HCT116 (cell line): ENCODE measurements at regions not wholly inside any gene's neighbourhood (a gene's known extent, or its start where the extent isn't known, plus 50 kb on each side); places are given as distances from the start of the nearest gene placed in this dataset.

ENCODE experiments used
- ATAC-seq: fragments of 200-7000 bp; cut with Tn5 transposase; 2 replicates; pipeline ENCODE4 v1.9.1; 2020; ENCODE audit warnings: mild to moderate bottlenecking, moderate library complexity
- BruUV-seq: library from RNA; stranded (reverse); fragments of 400-500 nt; replicated peaks from 2 replicates; lab custom pipeline; 2021; lab: Mats Ljungman, UMichigan
- CTCF ChIA-PET: fragments of 300-600 bp; sonication (Branson Sonifier 250); formaldehyde crosslinking; loops from one replicate; lab custom pipeline; 2021; ENCODE audit warnings: antibody characterized with exemption; lab: Charles Lee
- POLR2A ChIA-PET: fragments of 300-600, 350-600 bp; sonication (Branson Sonifier 250); formaldehyde crosslinking; loops from one replicate; lab custom pipeline; 2021; ENCODE audit warnings: antibody characterized with exemption; lab: Charles Lee
- RAD21 ChIA-PET, 2 experiments: fragments of 300-600 bp; sonication (Branson Sonifier 250); formaldehyde crosslinking; loops; one replicate each; lab custom pipeline; 2023; ENCODE audit warnings: low total read pairs in 2 of 2; ENCODE audit not compliant: uncharacterized antibody in 2 of 2, unreplicated experiment in 2 of 2, low non-redundant PET in 1 of 2; lab: Charles Lee
- DNase-seq: peaks from one replicate; pipeline ENCODE4 v3.0.0-alpha.2; 2010; ENCODE audit warnings: low read depth, low spot score
- H2AFZ ChIP-seq: fragments of 200-600 bp; shearing (Covaris generic), sonication (generic); 2 replicates; pipeline ENCODE4 v1.6.1; 2017; ENCODE audit warnings: low read depth, mixed run types, mixed read lengths, antibody characterized with exemption, low read length; ENCODE audit not compliant: poor library complexity, severe bottlenecking
- H3K27ac ChIP-seq: 2 replicates; pipeline ENCODE4 v1.5.1; 2012; ENCODE audit warnings: low read depth, low read length
- H3K27me3 ChIP-seq: fragments of 200-600 bp; sonication (generic); 2 replicates; pipeline ENCODE4 v1.6.1; 2016; ENCODE audit warnings: mixed run types, low read length, mixed read lengths; ENCODE audit not compliant: insufficient read depth
- H3K36me3 ChIP-seq, 2 experiments: fragments of 200-500 bp in 1 of 2; fragments of 200-600 bp in 1 of 2; sonication (Bioruptor generic) in 1 of 2; sonication (generic) in 1 of 2; 2 replicates each; pipeline versions ENCODE4 v1.5.1 to v1.6.1; 2014 to 2016; ENCODE audit warnings: low read length in 2 of 2, inconsistent platforms in 1 of 2, mixed read lengths in 1 of 2, mixed run types in 1 of 2; ENCODE audit not compliant: insufficient read depth in 2 of 2, control insufficient read depth in 1 of 2
- H3K4me1 ChIP-seq, 2 experiments: fragments of 200-600 bp in 1 of 2; sonication (generic) in 1 of 2; 2 replicates each; pipeline versions ENCODE4 v1.5.1 to v1.6.1; 2012 to 2017; ENCODE audit warnings: low read length in 2 of 2, inconsistent platforms in 1 of 2, mild to moderate bottlenecking in 1 of 2, mixed read lengths in 1 of 2, mixed run types in 1 of 2, moderate library complexity in 1 of 2; ENCODE audit not compliant: insufficient read depth in 2 of 2, control insufficient read depth in 1 of 2
- H3K4me2 ChIP-seq: fragments of 200-600 bp; sonication (generic); 2 replicates; pipeline ENCODE4 v1.6.1; 2017; ENCODE audit warnings: mixed run types, low read length, mixed read lengths
- H3K4me3 ChIP-seq, 2 experiments: fragments of 200-600 bp in 1 of 2; sonication (generic) in 1 of 2; replicated peaks in 1 of 2; 2 replicates each; pipeline ENCODE4 v1.5.1; 2011 to 2016; ENCODE audit warnings: low read length in 2 of 2, control low read depth in 1 of 2, low read depth in 1 of 2, mild to moderate bottlenecking in 1 of 2, mixed read lengths in 1 of 2, mixed run types in 1 of 2
- H3K79me2 ChIP-seq: fragments of 200-600 bp; sonication (generic); 2 replicates; pipeline ENCODE4 v1.6.1; 2017; ENCODE audit warnings: mild to moderate bottlenecking, mixed run types, low read length, moderate library complexity, mixed read lengths; ENCODE audit not compliant: insufficient read depth
- H3K9ac ChIP-seq: fragments of 200-600 bp; sonication (generic); 2 replicates; pipeline ENCODE4 v1.6.1; 2016; ENCODE audit warnings: low read length, mixed read lengths
- H3K9me2 ChIP-seq: fragments of 200-600 bp; sonication (generic), shearing (Covaris generic); 2 replicates; pipeline ENCODE4 v1.6.1; 2017; ENCODE audit warnings: mixed run types, mild to moderate bottlenecking, moderate library complexity; ENCODE audit not compliant: insufficient read depth
- H3K9me3 ChIP-seq, 2 experiments: fragments of 200-500 bp in 1 of 2; fragments of 200-600 bp in 1 of 2; sonication (Bioruptor generic) in 1 of 2; sonication (generic) in 1 of 2; 2 replicates each; pipeline ENCODE4 v1.6.1; 2014 to 2017; ENCODE audit warnings: low read length in 2 of 2, mixed read lengths in 2 of 2, inconsistent platforms in 1 of 2, low read depth in 1 of 2, mild to moderate bottlenecking in 1 of 2, mixed run types in 1 of 2, moderate library complexity in 1 of 2; ENCODE audit not compliant: control insufficient read depth in 1 of 2, insufficient read depth in 1 of 2
- H4K20me1 ChIP-seq: fragments of 200-600 bp; sonication (generic), shearing (Covaris generic); 2 replicates; pipeline ENCODE4 v1.6.1; 2017; ENCODE audit warnings: mixed run types, mild to moderate bottlenecking, moderate library complexity; ENCODE audit not compliant: insufficient read depth
- CEBPB ChIP-seq: IDR thresholded peaks from 2 replicates; pipeline ENCODE4 v1.6.1; 2012; ENCODE audit warnings: low read depth
- EZH2 ChIP-seq: fragments of 200-600 bp; sonication (generic); IDR thresholded peaks from 2 replicates; pipeline ENCODE4 v1.6.1; 2017; ENCODE audit warnings: antibody characterized with exemption, mixed run types
- EZH2phosphoT487 ChIP-seq: fragments of 200-600 bp; IDR thresholded peaks from 2 replicates; pipeline ENCODE4 v1.6.1; 2018; ENCODE audit warnings: antibody characterized with exemption, borderline replicate concordance
- FOSL1 ChIP-seq: IDR thresholded peaks from 2 replicates; pipeline ENCODE4 v1.6.1; 2012; ENCODE audit warnings: low read depth
- JUND ChIP-seq: IDR thresholded peaks from 2 replicates; pipeline ENCODE4 v1.6.1; 2012
- SP1 ChIP-seq: IDR thresholded peaks from 2 replicates; pipeline ENCODE4 v1.6.1; 2012; ENCODE audit warnings: low read depth
- SRF ChIP-seq: IDR thresholded peaks from 2 replicates; pipeline ENCODE4 v1.6.1; 2012; ENCODE audit warnings: low read depth
- ZFX ChIP-seq: fragments of 450-650 bp; IDR thresholded peaks from 2 replicates; pipeline ENCODE4 v1.6.1; 2017
- intact Hi-C: fragments of 100-400 bp; cut with micrococcal nuclease; formaldehyde crosslinking; loops from 2 replicates; pipeline ENCODE4 v1.10.0; 2022
- TF ChIP-seq, protein P1 (sequence below): IDR thresholded peaks from 2 replicates; pipeline ENCODE4 v1.6.1; 2012; ENCODE audit warnings: low read depth

DNA sequence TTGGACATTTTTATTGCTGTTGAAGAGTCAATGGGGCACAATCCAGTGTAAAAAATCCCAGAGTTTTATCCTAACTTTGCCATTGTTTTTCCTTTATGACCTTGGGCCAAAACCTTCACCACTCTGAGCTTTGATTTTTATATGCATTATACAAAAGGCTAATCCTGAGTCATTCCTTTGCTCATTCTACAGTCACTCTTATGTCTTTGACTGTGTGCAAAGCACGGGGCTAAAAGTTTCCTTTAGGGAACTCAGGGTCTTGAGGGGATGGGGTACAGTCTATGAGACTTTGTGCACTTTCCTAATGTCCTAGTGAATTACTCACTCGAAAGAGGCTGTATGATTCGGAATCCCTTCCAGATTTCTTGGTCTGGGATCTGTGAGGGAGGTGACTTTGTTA, 543.2 kb upstream of the CAMK1G start:
- H3K27me3 ChIP-seq = no peaks in the 10 kb centered on the region
- no peaks in the 10 kb centered on the region for H3K9me3 ChIP-seq
- no peaks in the 10 kb centered on the region for H3K9me2 ChIP-seq
- DNase-seq = no peak
- no TSS peak for BruUV-seq
- no peaks in the 10 kb centered on the region for H3K36me3 ChIP-seq
- H4K20me1 ChIP-seq = no peaks in the 10 kb centered on the region
- no peak overlapping the region for H3K9ac ChIP-seq
- intact Hi-C loops = no loop called here
- H3K4me2 ChIP-seq = no peak overlapping the region
- H3K4me1 ChIP-seq = peaks cover 0 to 22% of the 10 kb centered on the region in 2 experiments; a peak in 2 of 4 replicates
- CTCF ChIA-PET = no interaction called here
- no peak overlapping the region for H2AFZ ChIP-seq
- RAD21 ChIA-PET = no interaction called here
- no peak for ATAC-seq
- H3K27ac ChIP-seq = no peak overlapping the region
- POLR2A ChIA-PET = interaction anchor here (0.7 to 1.6 kb wide), 2 partner anchors 8 to 1120 kb away, joined by 3 to 7 read pairs; no protein-coding TSS in a partner anchor
- no peak overlapping the region for H3K4me3 ChIP-seq
- TF ChIP-seq SRF (no peak), FOSL1 (0 out of 2 replicates have a peak, but pooled peaks have one; percentile 11), JUND (no peak), SP1 (no peak), EZH2phosphoT487 (no peak), ZFX (no peak), EZH2 (no peak)
- TF ChIP-seq, protein P1, sequence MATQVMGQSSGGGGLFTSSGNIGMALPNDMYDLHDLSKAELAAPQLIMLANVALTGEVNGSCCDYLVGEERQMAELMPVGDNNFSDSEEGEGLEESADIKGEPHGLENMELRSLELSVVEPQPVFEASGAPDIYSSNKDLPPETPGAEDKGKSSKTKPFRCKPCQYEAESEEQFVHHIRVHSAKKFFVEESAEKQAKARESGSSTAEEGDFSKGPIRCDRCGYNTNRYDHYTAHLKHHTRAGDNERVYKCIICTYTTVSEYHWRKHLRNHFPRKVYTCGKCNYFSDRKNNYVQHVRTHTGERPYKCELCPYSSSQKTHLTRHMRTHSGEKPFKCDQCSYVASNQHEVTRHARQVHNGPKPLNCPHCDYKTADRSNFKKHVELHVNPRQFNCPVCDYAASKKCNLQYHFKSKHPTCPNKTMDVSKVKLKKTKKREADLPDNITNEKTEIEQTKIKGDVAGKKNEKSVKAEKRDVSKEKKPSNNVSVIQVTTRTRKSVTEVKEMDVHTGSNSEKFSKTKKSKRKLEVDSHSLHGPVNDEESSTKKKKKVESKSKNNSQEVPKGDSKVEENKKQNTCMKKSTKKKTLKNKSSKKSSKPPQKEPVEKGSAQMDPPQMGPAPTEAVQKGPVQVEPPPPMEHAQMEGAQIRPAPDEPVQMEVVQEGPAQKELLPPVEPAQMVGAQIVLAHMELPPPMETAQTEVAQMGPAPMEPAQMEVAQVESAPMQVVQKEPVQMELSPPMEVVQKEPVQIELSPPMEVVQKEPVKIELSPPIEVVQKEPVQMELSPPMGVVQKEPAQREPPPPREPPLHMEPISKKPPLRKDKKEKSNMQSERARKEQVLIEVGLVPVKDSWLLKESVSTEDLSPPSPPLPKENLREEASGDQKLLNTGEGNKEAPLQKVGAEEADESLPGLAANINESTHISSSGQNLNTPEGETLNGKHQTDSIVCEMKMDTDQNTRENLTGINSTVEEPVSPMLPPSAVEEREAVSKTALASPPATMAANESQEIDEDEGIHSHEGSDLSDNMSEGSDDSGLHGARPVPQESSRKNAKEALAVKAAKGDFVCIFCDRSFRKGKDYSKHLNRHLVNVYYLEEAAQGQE = no peak
- H3K79me2 ChIP-seq = no peaks in the 10 kb centered on the region

DNA sequence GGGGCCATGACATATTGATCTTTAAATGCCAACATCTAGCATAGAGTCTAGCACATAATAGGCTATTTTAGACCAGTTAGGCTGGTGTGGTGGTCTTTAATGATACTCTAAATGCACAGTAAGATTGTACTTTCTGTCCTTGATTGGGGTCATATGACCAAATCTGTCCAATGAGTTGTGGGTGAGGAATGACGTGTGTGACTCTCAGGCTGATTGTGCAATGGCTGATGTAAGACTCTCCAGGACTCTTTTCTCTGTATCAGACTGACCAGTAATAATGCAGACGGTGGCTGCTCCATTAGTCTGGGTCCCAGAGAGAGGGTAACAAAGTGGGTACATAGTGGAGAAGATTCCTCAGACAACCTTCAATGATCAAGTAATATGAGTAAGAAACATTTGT, 541.6 kb upstream of the CAMK1G start:
- no peaks in the 10 kb centered on the region for H3K79me2 ChIP-seq
- ATAC-seq = no peak
- H3K4me2 ChIP-seq = no peak overlapping the region
- intact Hi-C loops = no loop called here
- RAD21 ChIA-PET = no interaction called here
- no TSS peak for BruUV-seq
- no peak overlapping the region for H3K27ac ChIP-seq
- CTCF ChIA-PET = no interaction called here
- no peak for DNase-seq
- H3K9me2 ChIP-seq = no peaks in the 10 kb centered on the region
- no peaks in the 10 kb centered on the region for H3K9me3 ChIP-seq
- H3K9ac ChIP-seq = no peak overlapping the region
- TF ChIP-seq EZH2 = no peak
- 0 out of 2 replicates have a peak, but pooled peaks have one; percentile 21 for TF ChIP-seq CEBPB
- TF ChIP-seq, all 23 proteins: peak for 1
- H3K27me3 ChIP-seq = no peaks in the 10 kb centered on the region
- H3K4me1 ChIP-seq = peaks cover 0 to 28% of the 10 kb centered on the region in 2 experiments; a peak in 2 of 4 replicates
- no peak overlapping the region for H2AFZ ChIP-seq
- no peaks in the 10 kb centered on the region for H4K20me1 ChIP-seq
- no peak overlapping the region for H3K4me3 ChIP-seq
- POLR2A ChIA-PET = no interaction called here
- no peaks in the 10 kb centered on the region for H3K36me3 ChIP-seq
